Ishikawa (cell line): ENCODE measurements at regions not wholly inside any gene's neighbourhood (a gene's known extent, or its start where the extent isn't known, plus 50 kb on each side); places are given as distances from the start of the nearest gene placed in this dataset.

Source experiments
- CEBPB ChIP-seq: IDR thresholded peaks from 2 replicates; pipeline ENCODE4 v1.6.1; 2012
- CREB1 ChIP-seq: IDR thresholded peaks from 2 replicates; pipeline ENCODE4 v1.6.1; 2012; ENCODE audit warnings: low read depth
- EGR1 ChIP-seq: IDR thresholded peaks from 2 replicates; pipeline ENCODE4 v1.6.1; 2012
- EP300 ChIP-seq: IDR thresholded peaks from 2 replicates; pipeline ENCODE4 v1.6.1; 2012; ENCODE audit warnings: borderline replicate concordance
- FOXM1 ChIP-seq: IDR thresholded peaks from 2 replicates; pipeline ENCODE4 v1.6.1; 2012; ENCODE audit warnings: low read depth, borderline replicate concordance
- MAX ChIP-seq: IDR thresholded peaks from 2 replicates; pipeline ENCODE4 v1.6.1; 2012
- NFIC ChIP-seq: IDR thresholded peaks from 2 replicates; pipeline ENCODE4 v1.6.1; 2012
- RAD21 ChIP-seq: IDR thresholded peaks from 2 replicates; pipeline ENCODE4 v1.6.1; 2012; ENCODE audit warnings: low read depth
- TAF1 ChIP-seq: IDR thresholded peaks from 2 replicates; pipeline ENCODE4 v1.6.1; 2012; ENCODE audit warnings: low read depth, mild to moderate bottlenecking
- TCF12 ChIP-seq: IDR thresholded peaks from 2 replicates; pipeline ENCODE4 v1.6.1; 2012; ENCODE audit warnings: low read depth
- TEAD4 ChIP-seq: IDR thresholded peaks from 2 replicates; pipeline ENCODE4 v1.6.1; 2012
- YY1 ChIP-seq: IDR thresholded peaks from 2 replicates; pipeline ENCODE4 v1.6.1; 2012; ENCODE audit warnings: low read depth
- TF ChIP-seq, protein P1 (sequence below): IDR thresholded peaks from 2 replicates; pipeline ENCODE4 v1.6.1; 2012; ENCODE audit warnings: low read depth, mild to moderate bottlenecking
- TF ChIP-seq, protein P2 (sequence below): IDR thresholded peaks from 2 replicates; pipeline ENCODE4 v1.6.1; 2012

DNA sequence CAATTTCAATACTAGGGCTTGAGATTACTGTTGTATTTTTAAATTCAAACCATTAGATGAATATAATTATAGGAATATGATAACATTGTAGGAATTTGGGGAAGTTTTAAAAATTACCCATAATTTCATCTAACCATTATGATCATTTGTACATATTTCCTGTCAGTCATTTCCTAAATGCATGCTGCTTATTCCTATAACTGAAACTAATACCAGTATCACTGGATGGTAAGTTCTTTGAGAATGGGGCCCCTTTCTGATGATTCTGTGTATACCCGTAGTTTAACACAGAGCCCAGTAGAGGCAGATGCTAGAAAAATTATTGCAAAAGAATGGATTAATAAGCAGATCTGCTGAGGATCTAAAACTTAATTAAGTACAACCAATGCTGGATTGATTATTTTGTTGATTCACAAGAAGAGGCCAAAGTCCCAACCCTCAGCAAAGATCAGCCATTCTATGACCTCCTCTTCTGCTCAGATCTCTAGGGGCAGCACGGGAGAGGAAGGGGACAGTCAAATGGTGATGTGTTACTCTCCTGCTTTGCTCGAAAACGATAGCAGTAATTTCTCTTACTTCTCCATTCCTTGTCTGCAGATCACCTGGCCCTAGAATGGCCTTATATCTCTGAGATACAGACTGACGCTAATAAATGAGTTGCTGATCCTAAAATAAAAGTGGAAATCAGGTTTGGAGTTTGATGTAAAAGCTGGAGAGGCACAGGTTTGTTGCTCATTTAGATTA, 69.5 kb upstream of the PELI1 start:
- TF ChIP-seq CREB1 (no peak), EP300 (no peak), EGR1 (no peak), RAD21 (no peak), MAX (no peak), TAF1 (no peak), TEAD4 (no peak), YY1 (no peak), TCF12 (no peak), CEBPB (no peak), FOXM1 (no peak), NFIC (no peak)
- TF ChIP-seq, protein P1, sequence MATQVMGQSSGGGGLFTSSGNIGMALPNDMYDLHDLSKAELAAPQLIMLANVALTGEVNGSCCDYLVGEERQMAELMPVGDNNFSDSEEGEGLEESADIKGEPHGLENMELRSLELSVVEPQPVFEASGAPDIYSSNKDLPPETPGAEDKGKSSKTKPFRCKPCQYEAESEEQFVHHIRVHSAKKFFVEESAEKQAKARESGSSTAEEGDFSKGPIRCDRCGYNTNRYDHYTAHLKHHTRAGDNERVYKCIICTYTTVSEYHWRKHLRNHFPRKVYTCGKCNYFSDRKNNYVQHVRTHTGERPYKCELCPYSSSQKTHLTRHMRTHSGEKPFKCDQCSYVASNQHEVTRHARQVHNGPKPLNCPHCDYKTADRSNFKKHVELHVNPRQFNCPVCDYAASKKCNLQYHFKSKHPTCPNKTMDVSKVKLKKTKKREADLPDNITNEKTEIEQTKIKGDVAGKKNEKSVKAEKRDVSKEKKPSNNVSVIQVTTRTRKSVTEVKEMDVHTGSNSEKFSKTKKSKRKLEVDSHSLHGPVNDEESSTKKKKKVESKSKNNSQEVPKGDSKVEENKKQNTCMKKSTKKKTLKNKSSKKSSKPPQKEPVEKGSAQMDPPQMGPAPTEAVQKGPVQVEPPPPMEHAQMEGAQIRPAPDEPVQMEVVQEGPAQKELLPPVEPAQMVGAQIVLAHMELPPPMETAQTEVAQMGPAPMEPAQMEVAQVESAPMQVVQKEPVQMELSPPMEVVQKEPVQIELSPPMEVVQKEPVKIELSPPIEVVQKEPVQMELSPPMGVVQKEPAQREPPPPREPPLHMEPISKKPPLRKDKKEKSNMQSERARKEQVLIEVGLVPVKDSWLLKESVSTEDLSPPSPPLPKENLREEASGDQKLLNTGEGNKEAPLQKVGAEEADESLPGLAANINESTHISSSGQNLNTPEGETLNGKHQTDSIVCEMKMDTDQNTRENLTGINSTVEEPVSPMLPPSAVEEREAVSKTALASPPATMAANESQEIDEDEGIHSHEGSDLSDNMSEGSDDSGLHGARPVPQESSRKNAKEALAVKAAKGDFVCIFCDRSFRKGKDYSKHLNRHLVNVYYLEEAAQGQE, result no peak
- TF ChIP-seq, protein P2, sequence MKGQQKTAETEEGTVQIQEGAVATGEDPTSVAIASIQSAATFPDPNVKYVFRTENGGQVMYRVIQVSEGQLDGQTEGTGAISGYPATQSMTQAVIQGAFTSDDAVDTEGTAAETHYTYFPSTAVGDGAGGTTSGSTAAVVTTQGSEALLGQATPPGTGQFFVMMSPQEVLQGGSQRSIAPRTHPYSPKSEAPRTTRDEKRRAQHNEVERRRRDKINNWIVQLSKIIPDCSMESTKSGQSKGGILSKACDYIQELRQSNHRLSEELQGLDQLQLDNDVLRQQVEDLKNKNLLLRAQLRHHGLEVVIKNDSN, result no peak
